GM21717 (cell line): ENCODE measurements at regions not wholly inside any gene's neighbourhood (a gene's known extent, or its start where the extent isn't known, plus 50 kb on each side); places are given as distances from the start of the nearest gene placed in this dataset.
"Not testable (repeated sequence)": the region's sequence is repeated elsewhere in the genome, so short reads cannot be mapped to it uniquely, and the experiment has no call there.

Experiments used
- ATAC-seq: cut with Tn5 transposase; IDR thresholded peaks from one replicate; pipeline ENCODE4 v1.9.1; 2021; ENCODE audit warnings: mild to moderate bottlenecking, moderate library complexity; ENCODE audit not compliant: unreplicated experiment

GRCh38 chr11:98720951-98721350 is 299.8 kb upstream of the CNTN5 start:
- no peak for ATAC-seq

GRCh38 chr11:98725471-98725870 is 295.3 kb upstream of the CNTN5 start:
- no peak for ATAC-seq

- no peak for ATAC-seq
Observed at GRCh38 chr11:98728421-98728820, 292.3 kb upstream of the CNTN5 start.

- ATAC-seq: no peak
Observed at GRCh38 chr11:98729118-98729517, 291.6 kb upstream of the CNTN5 start.

DNA sequence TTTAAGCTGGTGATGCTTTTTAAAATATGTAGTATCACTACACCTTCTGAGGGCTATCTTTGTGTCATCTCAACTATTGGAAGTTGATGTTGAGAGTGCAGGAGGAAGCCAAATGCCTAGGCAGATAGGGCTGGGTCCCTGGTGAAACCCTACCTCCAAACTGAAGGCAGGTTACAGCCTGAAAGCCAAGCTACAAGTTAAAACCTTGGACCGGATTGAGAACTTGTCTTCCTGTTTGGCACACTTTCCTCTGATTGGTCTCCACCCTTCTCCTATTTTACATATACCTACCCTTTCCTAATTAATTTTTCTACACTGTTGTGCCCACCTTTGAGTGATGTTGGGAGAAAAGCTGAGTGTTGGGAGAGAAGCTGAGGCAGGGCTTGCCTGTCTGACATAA is 287.8 kb upstream of the CNTN5 start:
- no peak for ATAC-seq

DNA sequence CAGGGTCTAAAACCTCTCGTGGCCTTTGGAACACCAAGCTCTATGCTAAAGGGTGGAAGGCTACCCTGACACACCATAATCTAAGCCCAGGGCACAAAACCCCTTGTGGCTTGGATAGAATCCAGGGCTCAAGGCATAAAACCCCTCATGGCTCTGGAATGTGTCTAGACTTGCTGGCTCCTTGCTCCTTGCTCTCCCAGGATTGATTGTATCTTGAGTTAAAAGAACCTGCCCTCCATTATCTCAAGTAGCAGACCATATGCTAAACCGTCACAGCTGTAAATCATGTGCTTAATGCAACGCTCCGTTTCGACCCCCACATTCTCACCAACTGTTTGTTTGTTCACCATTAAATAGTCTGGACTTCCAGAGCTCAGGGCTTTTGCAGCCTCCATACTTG is 287.4 kb upstream of the CNTN5 start:
- ATAC-seq: not testable (repeated sequence)

DNA sequence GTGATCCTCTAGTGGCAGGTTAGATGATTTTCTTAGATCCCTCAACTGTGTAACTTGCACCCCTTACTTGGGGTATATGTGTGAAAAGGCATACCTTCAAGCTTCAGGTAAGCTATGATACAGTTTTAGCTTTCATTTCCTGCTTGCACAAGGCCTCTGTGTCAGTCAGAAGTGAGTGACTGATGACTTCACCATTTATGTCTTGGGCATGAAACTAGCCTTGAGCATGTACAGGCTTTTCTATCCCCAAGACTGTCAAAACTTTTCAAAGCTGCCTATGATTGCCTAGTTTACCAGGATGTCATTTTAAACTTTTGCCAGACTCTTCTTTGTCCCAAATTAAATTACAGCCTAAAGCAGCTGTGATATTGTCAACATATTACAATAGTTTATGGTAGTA is 286.1 kb upstream of the CNTN5 start:
- ATAC-seq: no peak

DNA sequence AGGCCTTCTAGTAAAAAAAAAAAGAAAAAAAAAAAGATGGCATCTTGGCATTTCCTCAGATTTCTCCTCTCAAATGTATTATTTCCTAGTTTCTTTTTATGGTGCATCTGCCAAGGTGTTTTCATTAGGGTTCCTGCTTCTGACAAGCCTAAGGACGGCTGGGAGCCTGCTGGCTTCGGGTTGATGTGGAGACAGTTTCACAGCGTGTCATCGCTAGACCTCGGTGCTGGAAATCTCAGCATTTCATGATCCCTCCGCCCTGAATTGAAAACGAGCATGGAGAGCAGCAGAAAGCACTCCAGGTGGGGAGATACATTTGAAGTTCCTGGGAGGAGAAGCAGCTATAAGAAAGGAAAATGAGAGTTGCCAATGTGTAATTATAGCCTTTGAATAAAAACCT is 283.9 kb upstream of the CNTN5 start:
- ATAC-seq: no peak

- ATAC-seq: no peak
Observed at GRCh38 chr11:98740321-98740720, 280.4 kb upstream of the CNTN5 start.

GRCh38 chr11:98763446-98763845 is 257.3 kb upstream of the CNTN5 start:
- not testable (repeated sequence) for ATAC-seq

DNA sequence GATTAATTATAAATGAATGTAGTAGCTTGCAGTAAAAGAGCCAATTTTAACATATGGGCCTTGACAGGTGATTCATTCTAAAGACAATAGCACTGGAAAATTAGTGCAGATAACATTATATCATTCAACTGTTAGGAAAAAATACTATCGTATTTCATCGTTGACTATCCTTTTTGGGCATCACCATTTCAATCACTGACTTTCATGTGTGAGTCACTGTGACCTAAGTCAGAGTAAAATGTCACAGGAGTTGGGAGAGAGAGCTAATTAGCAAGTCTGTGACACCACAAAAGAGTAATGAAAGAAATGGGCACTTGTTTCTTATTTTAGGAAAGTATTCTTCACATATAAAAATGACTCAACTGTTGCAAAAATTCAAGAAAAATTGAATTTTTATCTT is 253.8 kb upstream of the CNTN5 start:
- no peak for ATAC-seq

DNA sequence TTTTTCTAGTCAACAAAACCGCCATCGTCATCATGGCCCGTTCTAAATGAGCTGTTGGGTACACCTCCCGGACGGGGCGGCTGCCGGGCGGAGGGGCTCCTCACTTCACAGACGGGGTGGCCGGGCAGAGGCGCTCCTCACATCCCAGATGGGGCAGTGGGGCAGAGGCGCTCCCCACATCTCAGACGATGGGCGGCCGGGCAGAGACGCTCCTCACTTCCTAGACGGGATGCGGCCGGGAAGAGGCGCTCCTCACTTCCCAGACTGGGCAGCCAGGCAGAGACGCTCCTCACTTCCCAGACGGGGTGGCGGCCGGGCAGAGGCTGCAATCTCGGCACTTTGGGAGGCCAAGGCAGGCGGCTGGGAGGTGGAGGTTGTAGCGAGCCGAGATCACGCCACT is 250.7 kb upstream of the CNTN5 start:
- not testable (repeated sequence) for ATAC-seq

DNA sequence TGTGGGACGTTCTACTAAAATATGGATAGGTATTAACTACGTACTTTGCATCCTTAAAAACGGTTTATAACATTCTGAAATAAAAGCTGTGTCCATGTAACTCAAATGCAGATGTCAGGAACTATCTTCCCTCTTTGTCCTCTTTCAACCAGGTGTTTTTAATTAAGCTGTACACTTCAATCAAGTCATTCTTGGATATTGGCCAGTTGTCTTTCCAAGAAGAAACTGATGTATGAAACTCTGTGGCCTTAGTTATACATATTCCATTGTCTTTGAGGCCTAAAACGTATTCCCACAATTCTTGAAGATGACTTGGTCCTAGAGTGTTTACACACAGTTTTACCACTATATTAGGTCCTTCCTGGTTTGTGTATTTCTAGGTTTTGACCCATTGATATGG is 249.0 kb upstream of the CNTN5 start:
- no peak for ATAC-seq

- no peak for ATAC-seq
Observed at GRCh38 chr11:98772893-98773292, 247.9 kb upstream of the CNTN5 start.

DNA sequence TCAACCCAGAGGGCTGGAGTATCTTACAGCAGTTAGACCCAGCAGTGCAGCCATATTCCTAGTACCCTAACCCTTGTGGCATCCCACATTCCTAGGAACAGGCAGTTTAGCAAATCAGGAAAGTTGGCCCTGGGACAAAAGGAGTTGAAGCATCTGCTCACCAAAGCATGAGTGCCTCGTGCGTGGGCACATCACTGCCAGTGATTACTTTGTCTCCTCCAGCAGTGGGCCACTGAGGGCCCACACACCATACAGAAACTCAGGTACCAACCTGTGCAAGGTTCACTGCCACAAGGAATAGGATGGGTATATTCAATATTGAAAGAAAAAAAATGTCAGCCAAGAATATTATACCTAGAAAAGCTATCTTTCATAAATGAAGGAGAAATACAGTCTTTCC is 227.5 kb upstream of the CNTN5 start:
- no peak for ATAC-seq

DNA sequence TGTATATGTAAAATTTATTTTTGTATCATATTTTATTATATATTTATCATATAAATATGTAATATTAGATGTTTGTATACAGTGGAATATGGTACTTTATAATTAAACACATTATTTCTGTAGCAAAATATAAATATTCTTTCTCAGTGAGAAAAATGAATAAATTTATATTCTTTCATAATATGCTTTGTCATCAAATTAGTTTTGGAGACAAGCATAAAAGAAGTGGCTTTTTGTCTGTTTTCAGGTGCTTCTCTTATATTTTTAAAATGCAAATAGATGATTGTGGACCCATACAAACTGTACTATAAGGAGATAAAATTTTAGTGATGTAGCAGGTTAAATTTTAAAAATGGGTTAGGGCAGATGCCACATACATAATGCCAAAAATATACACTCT is 222.4 kb upstream of the CNTN5 start:
- no peak for ATAC-seq

DNA sequence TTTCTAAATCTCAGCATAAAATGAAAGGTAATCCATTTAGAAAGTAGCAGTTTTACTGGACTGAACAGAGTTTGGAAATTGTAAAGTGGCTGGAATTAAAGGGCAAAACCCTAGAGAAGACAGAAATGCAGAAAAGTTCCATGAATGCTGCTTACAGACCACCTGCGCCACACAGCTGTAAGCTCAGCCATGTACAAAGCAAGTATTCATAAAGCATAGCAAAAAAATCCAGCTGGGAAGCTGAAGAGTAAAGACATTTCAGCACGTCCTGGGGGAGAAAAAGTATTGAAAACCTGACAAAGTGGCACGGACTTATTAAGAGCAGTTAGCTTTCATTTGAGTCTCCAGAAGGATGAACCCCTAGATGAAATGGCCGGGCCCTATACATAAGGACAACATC is 220.1 kb upstream of the CNTN5 start:
- no peak for ATAC-seq

GRCh38 chr11:98828986-98829708 is 191.6 kb upstream of the CNTN5 start:
- no peak for ATAC-seq

DNA sequence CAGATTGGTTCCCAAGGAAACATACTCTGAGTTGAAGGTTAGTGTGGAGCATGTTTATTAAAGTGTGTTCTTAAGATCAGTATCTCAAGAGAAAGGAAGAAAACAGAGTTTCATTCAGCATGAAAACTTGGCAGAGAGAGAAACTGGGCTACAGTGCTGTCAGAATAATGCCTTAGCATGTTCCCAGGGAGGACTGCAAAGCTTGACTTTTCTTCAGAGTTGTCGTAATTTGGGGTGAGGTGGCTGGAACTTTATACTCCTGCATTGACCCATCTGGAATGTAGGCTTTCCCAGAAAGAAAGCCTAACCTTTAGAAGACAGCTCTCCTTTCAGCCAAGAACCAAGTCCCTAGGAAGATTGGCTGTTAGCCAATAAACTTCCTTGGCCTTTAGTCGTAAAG is 190.8 kb upstream of the CNTN5 start:
- ATAC-seq: no peak

GRCh38 chr11:98834776-98835175 is 186.0 kb upstream of the CNTN5 start:
- no peak for ATAC-seq

- ATAC-seq: no peak
Observed at GRCh38 chr11:98835335-98835734, 185.4 kb upstream of the CNTN5 start.

- ATAC-seq: no peak
Observed at GRCh38 chr11:98836156-98836555, 184.6 kb upstream of the CNTN5 start.

- ATAC-seq: no peak
Observed at GRCh38 chr11:98842187-98842586, 178.6 kb upstream of the CNTN5 start.
